DND-41 (cell line): ENCODE measurements at regions not wholly inside any gene's neighbourhood (a gene's known extent, or its start where the extent isn't known, plus 50 kb on each side); places are given as distances from the start of the nearest gene placed in this dataset.

ENCODE experiments used
- ATAC-seq: fragments of 200-7000 bp; cut with Tn5 transposase; 3 replicates; pipeline ENCODE4 v1.9.1; 2021; ENCODE audit warnings: low read depth; ENCODE audit not compliant: insufficient read depth
- DNase-seq: peaks from one replicate; pipeline ENCODE4 v3.0.0-alpha.2; 2020
- H2AFZ ChIP-seq: 2 replicates; pipeline ENCODE4 v1.6.0; 2012; ENCODE audit warnings: low read depth, low read length
- H3K27ac ChIP-seq: 2 replicates; pipeline ENCODE4 v1.5.1; 2012; ENCODE audit warnings: low read length, inconsistent platforms
- H3K27me3 ChIP-seq: fragments of 200-600 bp; sonication (generic); 2 replicates; pipeline ENCODE4 v1.6.0; 2012; ENCODE audit warnings: low read length, mild to moderate bottlenecking, inconsistent platforms; ENCODE audit not compliant: insufficient read depth, poor library complexity
- H3K36me3 ChIP-seq: 2 replicates; pipeline ENCODE4 v1.5.1; 2012; ENCODE audit warnings: low read length, inconsistent platforms; ENCODE audit not compliant: insufficient read depth
- H3K4me1 ChIP-seq: 2 replicates; pipeline ENCODE4 v1.5.1; 2012; ENCODE audit warnings: mild to moderate bottlenecking, low read length; ENCODE audit not compliant: insufficient read depth
- H3K4me2 ChIP-seq: 2 replicates; pipeline ENCODE4 v1.6.0; 2012; ENCODE audit warnings: mild to moderate bottlenecking, moderate library complexity, low read length, inconsistent platforms; ENCODE audit not compliant: insufficient read depth
- H3K4me3 ChIP-seq, 2 experiments: fragments of 200-600 bp in 1 of 2; shearing (Covaris generic) in 1 of 2; 2 replicates each; pipeline ENCODE4 v1.5.1; 2012 to 2016; ENCODE audit warnings: inconsistent platforms in 2 of 2, low read length in 2 of 2, mild to moderate bottlenecking in 2 of 2, low read depth in 1 of 2, moderate library complexity in 1 of 2
- H3K79me2 ChIP-seq: 2 replicates; pipeline ENCODE4 v1.6.0; 2012; ENCODE audit warnings: low read length, inconsistent platforms; ENCODE audit not compliant: insufficient read depth
- H3K9ac ChIP-seq: 2 replicates; pipeline ENCODE4 v1.6.0; 2012; ENCODE audit warnings: low read depth, mild to moderate bottlenecking, inconsistent platforms, low read length, moderate library complexity
- H3K9me3 ChIP-seq: 2 replicates; pipeline ENCODE4 v1.5.1; 2012; ENCODE audit warnings: low read length, moderate library complexity, mild to moderate bottlenecking, inconsistent platforms; ENCODE audit not compliant: insufficient read depth, severe bottlenecking
- H4K20me1 ChIP-seq: 2 replicates; pipeline ENCODE4 v1.6.0; 2012; ENCODE audit warnings: low read length; ENCODE audit not compliant: insufficient read depth
- EZH2 ChIP-seq: IDR thresholded peaks from 3 replicates; pipeline ENCODE4 v1.6.1; 2012; ENCODE audit warnings: borderline replicate concordance, low read depth, mild to moderate bottlenecking, moderate library complexity, low read length, inconsistent platforms; ENCODE audit not compliant: severe bottlenecking
- TF ChIP-seq, protein P1 (sequence below): IDR thresholded peaks from 2 replicates; pipeline ENCODE4 v1.5.1; 2012; ENCODE audit warnings: borderline replicate concordance, low read length, moderate library complexity, mild to moderate bottlenecking; ENCODE audit not compliant: poor library complexity, severe bottlenecking; ENCODE audit errors: extremely low read depth

- Histone ChIP-seq H3K4me3 (no peak overlapping the region), H3K27me3 (no peaks in the 10 kb centered on the region), H3K79me2 (no peaks in the 10 kb centered on the region), H3K9ac (no peak overlapping the region), H3K9me3 (no peaks in the 10 kb centered on the region), H3K4me2 (no peak overlapping the region), H2AFZ (no peak overlapping the region), H3K27ac (no peak overlapping the region), H4K20me1 (no peaks in the 10 kb centered on the region), H3K4me1 (peaks cover 5% of the 10 kb centered on the region; the same call in 1 of the 2 replicates), H3K36me3 (no peaks in the 10 kb centered on the region)
- TF ChIP-seq EZH2, result no peak
- TF ChIP-seq, protein P1, sequence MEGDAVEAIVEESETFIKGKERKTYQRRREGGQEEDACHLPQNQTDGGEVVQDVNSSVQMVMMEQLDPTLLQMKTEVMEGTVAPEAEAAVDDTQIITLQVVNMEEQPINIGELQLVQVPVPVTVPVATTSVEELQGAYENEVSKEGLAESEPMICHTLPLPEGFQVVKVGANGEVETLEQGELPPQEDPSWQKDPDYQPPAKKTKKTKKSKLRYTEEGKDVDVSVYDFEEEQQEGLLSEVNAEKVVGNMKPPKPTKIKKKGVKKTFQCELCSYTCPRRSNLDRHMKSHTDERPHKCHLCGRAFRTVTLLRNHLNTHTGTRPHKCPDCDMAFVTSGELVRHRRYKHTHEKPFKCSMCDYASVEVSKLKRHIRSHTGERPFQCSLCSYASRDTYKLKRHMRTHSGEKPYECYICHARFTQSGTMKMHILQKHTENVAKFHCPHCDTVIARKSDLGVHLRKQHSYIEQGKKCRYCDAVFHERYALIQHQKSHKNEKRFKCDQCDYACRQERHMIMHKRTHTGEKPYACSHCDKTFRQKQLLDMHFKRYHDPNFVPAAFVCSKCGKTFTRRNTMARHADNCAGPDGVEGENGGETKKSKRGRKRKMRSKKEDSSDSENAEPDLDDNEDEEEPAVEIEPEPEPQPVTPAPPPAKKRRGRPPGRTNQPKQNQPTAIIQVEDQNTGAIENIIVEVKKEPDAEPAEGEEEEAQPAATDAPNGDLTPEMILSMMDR, result no peak
- DNase-seq, result no peak
- ATAC-seq, result no peak
Measured at GRCh38 chr2:228875152-228875900, 395.8 kb downstream of the PID1 start.

GRCh38 chr2:228871012-228871411 is 400.1 kb downstream of the PID1 start:
- TF ChIP-seq, protein P1, result no peak
- no peak for TF ChIP-seq EZH2
- Histone ChIP-seq H4K20me1 (no peaks in the 10 kb centered on the region), H3K27ac (no peak overlapping the region), H3K9ac (no peak overlapping the region), H3K4me2 (no peak overlapping the region), H3K79me2 (no peaks in the 10 kb centered on the region), H3K27me3 (no peaks in the 10 kb centered on the region), H2AFZ (no peak overlapping the region), H3K4me3 (no peak overlapping the region), H3K36me3 (no peaks in the 10 kb centered on the region), H3K4me1 (peaks cover 5% of the 10 kb centered on the region; the same call in 1 of the 2 replicates), H3K9me3 (no peaks in the 10 kb centered on the region)
- ATAC-seq, result no peak
- no peak for DNase-seq

DNA sequence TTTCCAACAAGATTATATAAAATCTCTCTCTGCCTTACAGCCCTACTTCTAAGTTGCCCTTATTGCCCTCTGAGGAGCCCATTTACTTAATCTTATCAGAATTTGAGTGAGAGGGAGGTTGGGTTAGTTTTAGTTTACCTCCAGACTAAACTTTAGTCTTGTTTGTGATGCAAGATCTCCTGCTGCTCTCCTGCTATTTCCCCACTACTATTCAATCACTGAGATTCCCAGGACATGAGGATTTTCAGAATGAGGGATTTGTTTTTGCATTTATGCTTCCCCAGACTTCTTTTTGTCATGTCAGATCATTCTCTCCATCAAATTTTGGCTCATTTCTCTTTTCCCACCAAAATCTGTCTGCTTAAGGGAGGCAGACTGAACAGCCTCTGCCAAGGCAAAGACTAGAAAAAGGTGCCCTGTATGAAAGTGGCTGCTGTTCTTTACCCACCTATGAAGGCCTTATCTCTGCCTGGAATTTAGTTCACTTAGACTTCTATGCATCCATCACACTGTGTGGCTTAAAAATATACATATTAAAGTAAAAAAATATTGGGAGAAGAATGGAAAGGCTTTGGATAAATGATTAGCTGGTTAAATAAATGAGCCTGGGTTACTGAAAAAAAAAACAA is 401.3 kb downstream of the PID1 start:
- Histone ChIP-seq H3K9ac (no peak overlapping the region), H3K4me3 (no peak overlapping the region), H3K27ac (no peak overlapping the region), H3K9me3 (peaks cover 3% of the 10 kb centered on the region), H3K4me2 (no peak overlapping the region), H3K27me3 (no peaks in the 10 kb centered on the region), H4K20me1 (no peaks in the 10 kb centered on the region), H2AFZ (no peak overlapping the region), H3K79me2 (no peaks in the 10 kb centered on the region), H3K4me1 (no peaks in the 10 kb centered on the region; the same call in 1 of the 2 replicates), H3K36me3 (no peaks in the 10 kb centered on the region)
- DNase-seq (no peak), ATAC-seq (no peak)
- TF ChIP-seq EZH2, result no peak
- TF ChIP-seq, protein P1, result no peak
